SK-N-SH treated with all-trans-retinoic acid at 6 μM for 48 hours (cell line): ENCODE measurements at regions not wholly inside any gene's neighbourhood (a gene's known extent, or its start where the extent isn't known, plus 50 kb on each side); places are given as distances from the start of the nearest gene placed in this dataset.
"Not testable (repeated sequence)": the region's sequence is repeated elsewhere in the genome, so short reads cannot be mapped to it uniquely, and the experiment has no call there.

ENCODE experiments used
- ATAC-seq: fragments of 200-7000 bp; cut with Tn5 transposase; 3 replicates; pipeline ENCODE4 v1.9.1; 2020; ENCODE audit warnings: mild to moderate bottlenecking, moderate library complexity
- BACH2 ChIP-seq: fragments of 250-450 bp; sonication (Bioruptor Pico); IDR thresholded peaks from 2 replicates; pipeline ENCODE4 v1.9.0; 2021; ENCODE audit warnings: mild to moderate bottlenecking, borderline replicate concordance
- CSDC2 ChIP-seq: fragments of 250-450 bp; sonication (Bioruptor Pico); IDR thresholded peaks from 2 replicates; pipeline ENCODE4 v1.5.0; 2020; ENCODE audit warnings: mild to moderate bottlenecking, moderate library complexity
- ESRRG ChIP-seq: fragments of 250-450 bp; sonication (Bioruptor Pico); IDR thresholded peaks from 2 replicates; pipeline ENCODE4 v1.6.1; 2021; ENCODE audit warnings: mild to moderate bottlenecking
- GLIS3 ChIP-seq: fragments of 250-450 bp; sonication (Bioruptor Pico); IDR thresholded peaks from 2 replicates; pipeline ENCODE4 v1.5.0; 2020; ENCODE audit warnings: mild to moderate bottlenecking, moderate library complexity
- ISL1 ChIP-seq: fragments of 250-450 bp; sonication (Bioruptor Pico); IDR thresholded peaks from 2 replicates; pipeline ENCODE4 v2.1.2; 2022; ENCODE audit warnings: mild to moderate bottlenecking, moderate library complexity
- OSR1 ChIP-seq: fragments of 250-450 bp; sonication (Bioruptor Pico); IDR thresholded peaks from 2 replicates; pipeline ENCODE4 v1.8.0; 2022; ENCODE audit warnings: moderate library complexity, mild to moderate bottlenecking, inconsistent platforms
- PPARA ChIP-seq: fragments of 250-450 bp; sonication (Bioruptor Pico); IDR thresholded peaks from 2 replicates; pipeline ENCODE4 v1.5.0; 2020; ENCODE audit warnings: mild to moderate bottlenecking, borderline replicate concordance
- SNAI2 ChIP-seq: fragments of 250-450 bp; sonication (Bioruptor Pico); IDR thresholded peaks from 2 replicates; pipeline ENCODE4 v1.5.0; 2020; ENCODE audit warnings: mild to moderate bottlenecking, moderate library complexity
- TCF4 ChIP-seq: fragments of 250-450 bp; sonication (Bioruptor Pico); IDR thresholded peaks from 2 replicates; pipeline ENCODE4 v1.8.0; 2021; ENCODE audit warnings: mild to moderate bottlenecking, moderate library complexity, borderline replicate concordance
- ZFP3 ChIP-seq: fragments of 250-450 bp; sonication (Bioruptor Pico); IDR thresholded peaks from 2 replicates; pipeline ENCODE4 v1.5.0; 2020; ENCODE audit warnings: mild to moderate bottlenecking, moderate library complexity
- ZFP30 ChIP-seq: fragments of 450-650 bp; formaldehyde crosslinking; IDR thresholded peaks from 2 replicates; pipeline ENCODE4 v1.5.0; 2022; ENCODE audit warnings: mild to moderate bottlenecking, moderate library complexity
- ZNF8 ChIP-seq: fragments of 450-650 bp; formaldehyde crosslinking; IDR thresholded peaks from 2 replicates; pipeline ENCODE4 v1.5.0; 2020; ENCODE audit warnings: mild to moderate bottlenecking, moderate library complexity
- TF ChIP-seq, protein P1 (sequence below): fragments of 250-450 bp; sonication (Bioruptor Pico); IDR thresholded peaks from 2 replicates; pipeline ENCODE4 v1.8.0; 2021; ENCODE audit warnings: low read depth, mild to moderate bottlenecking, moderate library complexity, borderline replicate concordance
- TF ChIP-seq, protein P2 (sequence below): fragments of 250-450 bp; sonication (Bioruptor Pico); IDR thresholded peaks from 2 replicates; pipeline ENCODE4 v1.8.0; 2020; ENCODE audit warnings: mild to moderate bottlenecking, moderate library complexity, borderline replicate concordance
- TF ChIP-seq, protein P3 (sequence below): fragments of 250-450 bp; sonication (Bioruptor Pico); IDR thresholded peaks from 2 replicates; pipeline ENCODE4 v1.5.1; 2020; ENCODE audit warnings: low read depth, mild to moderate bottlenecking, moderate library complexity
- TF ChIP-seq, protein P4 (sequence below): fragments of 250-450 bp; sonication (Bioruptor Pico); IDR thresholded peaks from 2 replicates; pipeline ENCODE4 v1.5.0; 2020; ENCODE audit warnings: mild to moderate bottlenecking, moderate library complexity
- TF ChIP-seq, protein P5 (sequence below): fragments of 250-450 bp; sonication (Bioruptor Pico); IDR thresholded peaks from 2 replicates; pipeline ENCODE4 v1.5.1; 2021; ENCODE audit warnings: mild to moderate bottlenecking, moderate library complexity

DNA sequence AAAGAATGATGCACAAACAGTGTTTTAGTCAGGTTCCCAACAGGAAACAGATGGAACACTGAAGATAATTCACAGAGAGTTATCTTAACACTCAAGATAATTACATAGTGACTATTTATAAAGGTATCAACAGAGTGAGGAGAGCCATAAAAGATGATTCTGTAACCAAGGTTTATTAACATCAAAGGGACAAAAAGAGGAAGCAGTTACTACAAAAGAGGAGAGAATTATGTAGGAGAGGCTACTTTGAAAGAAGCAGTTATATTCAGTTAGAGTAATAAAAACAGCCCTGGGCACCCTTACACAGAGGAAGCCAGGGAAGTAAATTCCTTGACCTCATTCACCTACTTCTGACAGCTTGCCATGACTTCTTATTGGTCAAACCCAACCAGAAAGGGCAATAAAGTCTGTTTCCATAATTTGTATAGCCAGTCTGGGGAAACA, 326.5 kb upstream of the SLC39A10 start:
- no peak for ATAC-seq
- TF ChIP-seq ISL1 (CRISPR knock-in tag) (no peak), BACH2 (no peak), OSR1 (no peak)

DNA sequence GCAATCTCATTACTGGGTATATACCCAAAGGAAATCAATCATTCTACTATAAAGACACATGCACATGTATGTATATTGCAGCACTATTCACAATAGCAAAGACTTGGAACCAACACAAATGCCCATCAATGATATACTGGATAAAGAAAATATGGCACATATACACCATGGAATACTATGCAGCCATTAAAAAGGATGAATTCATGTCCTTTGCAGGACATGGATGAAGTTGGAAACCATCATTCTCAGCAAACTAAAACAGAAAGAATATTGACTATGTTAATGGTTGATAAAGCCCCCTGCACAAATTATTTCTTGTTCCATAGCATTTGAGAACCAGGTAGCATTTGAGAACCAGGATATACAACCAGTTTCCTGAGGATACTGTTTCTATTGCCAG, 327.2 kb upstream of the SLC39A10 start:
- ATAC-seq: not testable (repeated sequence)

DNA sequence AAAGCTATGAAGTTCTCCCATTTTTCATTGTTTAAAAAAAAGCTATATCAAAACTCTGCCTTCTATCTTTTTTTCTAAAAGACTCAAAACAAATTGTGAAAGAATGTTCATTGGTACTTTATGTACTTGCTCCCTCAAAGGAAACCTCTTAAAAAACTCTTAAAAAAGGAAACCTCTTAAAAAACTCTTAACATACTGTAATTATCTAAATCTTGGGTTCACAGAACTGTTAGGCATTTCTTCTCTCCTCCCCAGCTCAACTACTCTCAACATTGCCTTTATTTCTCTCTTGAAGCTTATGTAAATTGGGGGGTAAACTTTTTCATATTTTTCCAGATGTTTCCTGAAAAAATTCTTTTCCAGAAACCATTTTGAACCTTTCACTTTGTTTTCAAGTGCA, 330.5 kb upstream of the SLC39A10 start:
- TF ChIP-seq ESRRG (CRISPR knock-in tag): no peak
- no peak for TF ChIP-seq ZFP30
- TF ChIP-seq SNAI2 (CRISPR knock-in tag): no peak
- no peak for TF ChIP-seq PPARA (CRISPR knock-in tag)
- TF ChIP-seq, protein P1, sequence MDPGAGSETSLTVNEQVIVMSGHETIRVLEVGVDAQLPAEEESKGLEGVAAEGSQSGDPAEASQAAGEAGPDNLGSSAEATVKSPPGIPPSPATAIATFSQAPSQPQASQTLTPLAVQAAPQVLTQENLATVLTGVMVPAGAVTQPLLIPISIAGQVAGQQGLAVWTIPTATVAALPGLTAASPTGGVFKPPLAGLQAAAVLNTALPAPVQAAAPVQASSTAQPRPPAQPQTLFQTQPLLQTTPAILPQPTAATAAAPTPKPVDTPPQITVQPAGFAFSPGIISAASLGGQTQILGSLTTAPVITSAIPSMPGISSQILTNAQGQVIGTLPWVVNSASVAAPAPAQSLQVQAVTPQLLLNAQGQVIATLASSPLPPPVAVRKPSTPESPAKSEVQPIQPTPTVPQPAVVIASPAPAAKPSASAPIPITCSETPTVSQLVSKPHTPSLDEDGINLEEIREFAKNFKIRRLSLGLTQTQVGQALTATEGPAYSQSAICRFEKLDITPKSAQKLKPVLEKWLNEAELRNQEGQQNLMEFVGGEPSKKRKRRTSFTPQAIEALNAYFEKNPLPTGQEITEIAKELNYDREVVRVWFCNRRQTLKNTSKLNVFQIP: no peak
- TF ChIP-seq TCF4 (CRISPR knock-in tag): no peak

DNA sequence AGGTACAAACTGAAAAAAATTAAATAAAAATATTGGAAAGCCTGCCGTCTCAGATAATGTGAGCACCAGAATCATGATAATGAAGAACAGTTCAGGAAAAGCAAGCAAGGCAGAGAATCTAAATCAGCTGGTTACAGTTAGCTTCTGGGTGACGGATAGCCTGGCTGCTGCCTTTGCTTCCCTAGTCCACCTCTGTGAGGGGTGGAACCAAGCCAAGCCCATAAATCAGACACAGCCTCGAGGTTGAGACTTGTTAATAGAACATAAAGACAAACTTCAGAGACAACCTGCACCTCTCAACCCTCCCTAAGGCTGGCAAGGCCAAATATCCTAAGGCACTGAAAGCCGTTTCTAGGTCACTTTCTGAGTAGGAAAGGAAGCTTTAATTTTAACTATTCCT, 334.7 kb upstream of the SLC39A10 start:
- ATAC-seq: peak; percentile 94

More for the DNA sequence above, 330.5 kb upstream of the SLC39A10 start:
- no peak for ATAC-seq

More for the DNA sequence above, 334.7 kb upstream of the SLC39A10 start:
- TF ChIP-seq, protein P1: no peak
- no peak for TF ChIP-seq TCF4 (CRISPR knock-in tag)
- no peak for TF ChIP-seq ZNF8 (CRISPR knock-in tag)
- no peak for TF ChIP-seq CSDC2 (CRISPR knock-in tag)
- no peak for TF ChIP-seq BACH2
- no peak for TF ChIP-seq ZFP3 (CRISPR knock-in tag)
- TF ChIP-seq GLIS3 (CRISPR knock-in tag): no peak
- no peak for TF ChIP-seq ISL1 (CRISPR knock-in tag)
- TF ChIP-seq, protein P2, sequence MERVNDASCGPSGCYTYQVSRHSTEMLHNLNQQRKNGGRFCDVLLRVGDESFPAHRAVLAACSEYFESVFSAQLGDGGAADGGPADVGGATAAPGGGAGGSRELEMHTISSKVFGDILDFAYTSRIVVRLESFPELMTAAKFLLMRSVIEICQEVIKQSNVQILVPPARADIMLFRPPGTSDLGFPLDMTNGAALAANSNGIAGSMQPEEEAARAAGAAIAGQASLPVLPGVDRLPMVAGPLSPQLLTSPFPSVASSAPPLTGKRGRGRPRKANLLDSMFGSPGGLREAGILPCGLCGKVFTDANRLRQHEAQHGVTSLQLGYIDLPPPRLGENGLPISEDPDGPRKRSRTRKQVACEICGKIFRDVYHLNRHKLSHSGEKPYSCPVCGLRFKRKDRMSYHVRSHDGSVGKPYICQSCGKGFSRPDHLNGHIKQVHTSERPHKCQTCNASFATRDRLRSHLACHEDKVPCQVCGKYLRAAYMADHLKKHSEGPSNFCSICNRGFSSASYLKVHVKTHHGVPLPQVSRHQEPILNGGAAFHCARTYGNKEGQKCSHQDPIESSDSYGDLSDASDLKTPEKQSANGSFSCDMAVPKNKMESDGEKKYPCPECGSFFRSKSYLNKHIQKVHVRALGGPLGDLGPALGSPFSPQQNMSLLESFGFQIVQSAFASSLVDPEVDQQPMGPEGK (CRISPR knock-in tag): no peak
- TF ChIP-seq, protein P3, sequence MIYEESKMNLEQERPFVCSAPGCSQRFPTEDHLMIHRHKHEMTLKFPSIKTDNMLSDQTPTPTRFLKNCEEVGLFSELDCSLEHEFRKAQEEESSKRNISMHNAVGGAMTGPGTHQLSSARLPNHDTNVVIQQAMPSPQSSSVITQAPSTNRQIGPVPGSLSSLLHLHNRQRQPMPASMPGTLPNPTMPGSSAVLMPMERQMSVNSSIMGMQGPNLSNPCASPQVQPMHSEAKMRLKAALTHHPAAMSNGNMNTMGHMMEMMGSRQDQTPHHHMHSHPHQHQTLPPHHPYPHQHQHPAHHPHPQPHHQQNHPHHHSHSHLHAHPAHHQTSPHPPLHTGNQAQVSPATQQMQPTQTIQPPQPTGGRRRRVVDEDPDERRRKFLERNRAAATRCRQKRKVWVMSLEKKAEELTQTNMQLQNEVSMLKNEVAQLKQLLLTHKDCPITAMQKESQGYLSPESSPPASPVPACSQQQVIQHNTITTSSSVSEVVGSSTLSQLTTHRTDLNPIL (CRISPR knock-in tag): no peak
- TF ChIP-seq SNAI2 (CRISPR knock-in tag): no peak
- TF ChIP-seq, protein P4, sequence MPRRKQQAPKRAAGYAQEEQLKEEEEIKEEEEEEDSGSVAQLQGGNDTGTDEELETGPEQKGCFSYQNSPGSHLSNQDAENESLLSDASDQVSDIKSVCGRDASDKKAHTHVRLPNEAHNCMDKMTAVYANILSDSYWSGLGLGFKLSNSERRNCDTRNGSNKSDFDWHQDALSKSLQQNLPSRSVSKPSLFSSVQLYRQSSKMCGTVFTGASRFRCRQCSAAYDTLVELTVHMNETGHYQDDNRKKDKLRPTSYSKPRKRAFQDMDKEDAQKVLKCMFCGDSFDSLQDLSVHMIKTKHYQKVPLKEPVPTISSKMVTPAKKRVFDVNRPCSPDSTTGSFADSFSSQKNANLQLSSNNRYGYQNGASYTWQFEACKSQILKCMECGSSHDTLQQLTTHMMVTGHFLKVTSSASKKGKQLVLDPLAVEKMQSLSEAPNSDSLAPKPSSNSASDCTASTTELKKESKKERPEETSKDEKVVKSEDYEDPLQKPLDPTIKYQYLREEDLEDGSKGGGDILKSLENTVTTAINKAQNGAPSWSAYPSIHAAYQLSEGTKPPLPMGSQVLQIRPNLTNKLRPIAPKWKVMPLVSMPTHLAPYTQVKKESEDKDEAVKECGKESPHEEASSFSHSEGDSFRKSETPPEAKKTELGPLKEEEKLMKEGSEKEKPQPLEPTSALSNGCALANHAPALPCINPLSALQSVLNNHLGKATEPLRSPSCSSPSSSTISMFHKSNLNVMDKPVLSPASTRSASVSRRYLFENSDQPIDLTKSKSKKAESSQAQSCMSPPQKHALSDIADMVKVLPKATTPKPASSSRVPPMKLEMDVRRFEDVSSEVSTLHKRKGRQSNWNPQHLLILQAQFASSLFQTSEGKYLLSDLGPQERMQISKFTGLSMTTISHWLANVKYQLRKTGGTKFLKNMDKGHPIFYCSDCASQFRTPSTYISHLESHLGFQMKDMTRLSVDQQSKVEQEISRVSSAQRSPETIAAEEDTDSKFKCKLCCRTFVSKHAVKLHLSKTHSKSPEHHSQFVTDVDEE: no peak
- TF ChIP-seq, protein P5, sequence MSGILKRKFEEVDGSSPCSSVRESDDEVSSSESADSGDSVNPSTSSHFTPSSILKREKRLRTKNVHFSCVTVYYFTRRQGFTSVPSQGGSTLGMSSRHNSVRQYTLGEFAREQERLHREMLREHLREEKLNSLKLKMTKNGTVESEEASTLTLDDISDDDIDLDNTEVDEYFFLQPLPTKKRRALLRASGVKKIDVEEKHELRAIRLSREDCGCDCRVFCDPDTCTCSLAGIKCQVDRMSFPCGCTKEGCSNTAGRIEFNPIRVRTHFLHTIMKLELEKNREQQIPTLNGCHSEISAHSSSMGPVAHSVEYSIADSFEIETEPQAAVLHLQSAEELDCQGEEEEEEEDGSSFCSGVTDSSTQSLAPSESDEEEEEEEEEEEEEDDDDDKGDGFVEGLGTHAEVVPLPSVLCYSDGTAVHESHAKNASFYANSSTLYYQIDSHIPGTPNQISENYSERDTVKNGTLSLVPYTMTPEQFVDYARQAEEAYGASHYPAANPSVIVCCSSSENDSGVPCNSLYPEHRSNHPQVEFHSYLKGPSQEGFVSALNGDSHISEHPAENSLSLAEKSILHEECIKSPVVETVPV: no peak
